ENCODE measurements at regions not wholly inside any gene's neighbourhood (a gene's known extent, or its start where the extent isn't known, plus 50 kb on each side); places are given as distances from the start of the nearest gene placed in this dataset.

GRCh38 chr3:34067536-34068051, 269.2 kb downstream of the PDCD6IP start:
- no peak overlapping the region for H3K4me3 ChIP-seq (replicated peaks; ENCODE audit: low read depth, low read length)
- no peak for DNase-seq (ENCODE audit: low read depth)
- TF ChIP-seq CTCF (IDR thresholded peaks at IDR 0.05; ENCODE audit: low read length, missing control alignments): no peak

- no peak for TF ChIP-seq CTCF (IDR thresholded peaks at IDR 0.05; ENCODE audit: low read length, missing control alignments)
- no peak overlapping the region for H3K4me3 ChIP-seq (replicated peaks; ENCODE audit: low read depth, low read length)
- DNase-seq (ENCODE audit: low read depth): no peak
These were observed 270.1 kb downstream of the PDCD6IP start for GRCh38 chr3:34068505-34068904.

GRCh38 chr3:34070831-34071585, 272.6 kb downstream of the PDCD6IP start:
- H3K4me3 ChIP-seq (replicated peaks; ENCODE audit: low read depth, low read length): no peak overlapping the region
- no peak for DNase-seq (ENCODE audit: low read depth)
- no peak for TF ChIP-seq CTCF (IDR thresholded peaks at IDR 0.05; ENCODE audit: low read length, missing control alignments)

GRCh38 chr3:34072297-34072696, 273.9 kb downstream of the PDCD6IP start:
- no peak for DNase-seq (ENCODE audit: low read depth)
- TF ChIP-seq CTCF (IDR thresholded peaks at IDR 0.05; ENCODE audit: low read length, missing control alignments): no peak

GRCh38 chr3:34073111-34073510, 274.7 kb downstream of the PDCD6IP start:
- no peak for TF ChIP-seq CTCF (IDR thresholded peaks at IDR 0.05; ENCODE audit: low read length, missing control alignments)
- no peak overlapping the region for H3K4me3 ChIP-seq (replicated peaks; ENCODE audit: low read depth, low read length)
- DNase-seq (ENCODE audit: low read depth): no peak

More at GRCh38 chr3:34072297-34072696, 273.9 kb downstream of the PDCD6IP start:
- no peak overlapping the region for H3K4me3 ChIP-seq (replicated peaks; ENCODE audit: low read depth, low read length)

- DNase-seq (ENCODE audit: low read depth): no peak
- H3K4me3 ChIP-seq (replicated peaks; ENCODE audit: low read depth, low read length): no peak overlapping the region
- TF ChIP-seq CTCF (IDR thresholded peaks at IDR 0.05; ENCODE audit: low read length, missing control alignments): no peak
These were observed 275.5 kb downstream of the PDCD6IP start for GRCh38 chr3:34073961-34074360.

GRCh38 chr3:34075975-34076374, 277.5 kb downstream of the PDCD6IP start:
- H3K4me3 ChIP-seq (replicated peaks; ENCODE audit: low read depth, low read length): no peak overlapping the region
- DNase-seq (ENCODE audit: low read depth): no peak
- no peak for TF ChIP-seq CTCF (IDR thresholded peaks at IDR 0.05; ENCODE audit: low read length, missing control alignments)

Measured in fibroblast of pulmonary artery (primary cell).